ENCODE measurements at regions not wholly inside any gene's neighbourhood (a gene's known extent, or its start where the extent isn't known, plus 50 kb on each side); places are given as distances from the start of the nearest gene placed in this dataset.

DNA sequence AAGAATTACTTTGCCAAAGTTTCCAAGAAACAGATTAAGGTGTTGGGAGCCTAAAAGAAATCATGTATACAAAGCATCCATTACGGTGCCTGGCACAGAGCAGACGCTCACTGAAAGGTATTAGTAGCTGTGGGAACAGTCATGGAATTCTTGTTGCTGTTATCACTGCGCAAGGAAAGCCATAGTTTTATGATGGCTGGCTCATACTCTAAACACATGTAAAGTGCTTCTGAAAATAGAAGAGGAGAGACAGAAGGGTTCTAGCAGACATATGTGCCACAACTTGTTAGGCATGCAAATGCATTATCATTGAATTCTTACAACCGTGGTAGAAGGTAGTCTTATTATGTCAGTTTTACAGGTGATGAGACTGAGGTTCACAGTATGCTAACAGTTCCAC is 112.4 kb downstream of the TENT5A start:
- TF ChIP-seq, protein P1, sequence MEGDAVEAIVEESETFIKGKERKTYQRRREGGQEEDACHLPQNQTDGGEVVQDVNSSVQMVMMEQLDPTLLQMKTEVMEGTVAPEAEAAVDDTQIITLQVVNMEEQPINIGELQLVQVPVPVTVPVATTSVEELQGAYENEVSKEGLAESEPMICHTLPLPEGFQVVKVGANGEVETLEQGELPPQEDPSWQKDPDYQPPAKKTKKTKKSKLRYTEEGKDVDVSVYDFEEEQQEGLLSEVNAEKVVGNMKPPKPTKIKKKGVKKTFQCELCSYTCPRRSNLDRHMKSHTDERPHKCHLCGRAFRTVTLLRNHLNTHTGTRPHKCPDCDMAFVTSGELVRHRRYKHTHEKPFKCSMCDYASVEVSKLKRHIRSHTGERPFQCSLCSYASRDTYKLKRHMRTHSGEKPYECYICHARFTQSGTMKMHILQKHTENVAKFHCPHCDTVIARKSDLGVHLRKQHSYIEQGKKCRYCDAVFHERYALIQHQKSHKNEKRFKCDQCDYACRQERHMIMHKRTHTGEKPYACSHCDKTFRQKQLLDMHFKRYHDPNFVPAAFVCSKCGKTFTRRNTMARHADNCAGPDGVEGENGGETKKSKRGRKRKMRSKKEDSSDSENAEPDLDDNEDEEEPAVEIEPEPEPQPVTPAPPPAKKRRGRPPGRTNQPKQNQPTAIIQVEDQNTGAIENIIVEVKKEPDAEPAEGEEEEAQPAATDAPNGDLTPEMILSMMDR (IDR thresholded peaks at IDR 0.05 in 4 of 5, conservative IDR thresholded peaks at IDR 0.05 in 1 of 5) = no peak
- no peak for TF ChIP-seq POLR2A (IDR thresholded peaks at IDR 0.05)

All from gastrocnemius medialis (tissue), 4 donors.